ENCODE measurements at regions not wholly inside any gene's neighbourhood (a gene's known extent, or its start where the extent isn't known, plus 50 kb on each side); places are given as distances from the start of the nearest gene placed in this dataset.

DNA sequence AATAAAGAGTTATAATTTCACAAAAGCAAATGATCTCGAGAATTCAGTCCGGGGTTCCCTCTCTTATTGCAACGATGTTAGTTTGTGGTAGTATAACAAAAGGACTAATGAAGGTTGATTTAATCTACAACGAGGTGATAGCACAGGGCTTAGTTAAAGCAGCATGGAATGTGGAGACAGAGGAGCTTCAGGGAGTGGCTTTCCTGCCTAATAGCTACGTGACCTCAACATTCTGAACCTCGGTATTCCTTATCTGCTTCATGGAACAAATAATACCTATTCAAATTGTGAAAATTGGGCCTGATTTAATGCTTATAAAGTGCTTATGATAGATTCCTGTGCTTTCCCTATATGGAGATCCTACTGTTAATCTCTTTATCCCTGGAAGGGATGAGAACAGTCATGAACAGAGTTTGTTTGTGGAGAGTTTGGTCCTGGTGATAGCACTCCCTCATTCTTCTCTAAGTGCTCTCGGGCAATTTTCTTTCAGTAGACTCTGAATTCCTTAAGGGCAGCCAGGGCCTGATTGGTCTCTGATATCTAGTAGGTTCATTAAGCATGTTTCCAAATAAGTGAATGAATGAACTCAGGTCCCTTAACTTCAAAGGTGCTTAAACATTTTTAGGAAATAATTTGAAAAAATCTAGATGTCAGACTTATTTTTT is 104.1 kb upstream of the TUT7 start:
- H3K4me3 ChIP-seq (ENCODE audit: control insufficient read depth, low read depth, low read length) = no peak overlapping the region
- TF ChIP-seq, protein P1, sequence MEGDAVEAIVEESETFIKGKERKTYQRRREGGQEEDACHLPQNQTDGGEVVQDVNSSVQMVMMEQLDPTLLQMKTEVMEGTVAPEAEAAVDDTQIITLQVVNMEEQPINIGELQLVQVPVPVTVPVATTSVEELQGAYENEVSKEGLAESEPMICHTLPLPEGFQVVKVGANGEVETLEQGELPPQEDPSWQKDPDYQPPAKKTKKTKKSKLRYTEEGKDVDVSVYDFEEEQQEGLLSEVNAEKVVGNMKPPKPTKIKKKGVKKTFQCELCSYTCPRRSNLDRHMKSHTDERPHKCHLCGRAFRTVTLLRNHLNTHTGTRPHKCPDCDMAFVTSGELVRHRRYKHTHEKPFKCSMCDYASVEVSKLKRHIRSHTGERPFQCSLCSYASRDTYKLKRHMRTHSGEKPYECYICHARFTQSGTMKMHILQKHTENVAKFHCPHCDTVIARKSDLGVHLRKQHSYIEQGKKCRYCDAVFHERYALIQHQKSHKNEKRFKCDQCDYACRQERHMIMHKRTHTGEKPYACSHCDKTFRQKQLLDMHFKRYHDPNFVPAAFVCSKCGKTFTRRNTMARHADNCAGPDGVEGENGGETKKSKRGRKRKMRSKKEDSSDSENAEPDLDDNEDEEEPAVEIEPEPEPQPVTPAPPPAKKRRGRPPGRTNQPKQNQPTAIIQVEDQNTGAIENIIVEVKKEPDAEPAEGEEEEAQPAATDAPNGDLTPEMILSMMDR (conservative IDR thresholded peaks at IDR 0.05; ENCODE audit: control insufficient read depth, insufficient read depth, low read depth, low read length) = no peak
- DNase-seq (ENCODE audit: low read depth) = no peak

DNA sequence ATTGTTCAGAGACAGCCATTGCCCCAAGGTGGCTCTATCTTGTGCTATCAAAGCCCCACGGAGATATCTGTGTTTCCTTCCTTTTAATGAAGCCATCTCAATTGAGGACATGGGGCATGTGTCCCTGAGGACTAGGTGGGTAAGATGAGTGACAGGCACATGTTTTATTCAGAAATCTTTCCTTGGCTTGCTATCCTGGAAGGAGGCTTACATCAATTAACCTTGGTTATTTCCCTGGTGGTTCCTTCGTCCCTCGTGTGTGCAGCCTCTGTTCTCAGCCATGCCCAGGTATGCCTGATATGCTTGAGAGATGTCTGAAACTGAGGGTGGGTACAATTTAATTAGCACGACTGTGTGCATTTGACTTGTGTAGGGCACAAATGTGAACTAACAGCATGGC is 102.2 kb upstream of the TUT7 start:
- H3K4me3 ChIP-seq (ENCODE audit: control insufficient read depth, low read depth, low read length) = no peak overlapping the region
- TF ChIP-seq, protein P1 (conservative IDR thresholded peaks at IDR 0.05; ENCODE audit: control insufficient read depth, insufficient read depth, low read depth, low read length) = no peak
- no peak for DNase-seq (ENCODE audit: low read depth)

- DNase-seq (ENCODE audit: low read depth) = peak; percentile 36
- H3K4me3 ChIP-seq (ENCODE audit: control insufficient read depth, low read depth, low read length) = no peak overlapping the region
- TF ChIP-seq, protein P1 (conservative IDR thresholded peaks at IDR 0.05; ENCODE audit: control insufficient read depth, insufficient read depth, low read depth, low read length) = no peak
These were observed 100.7 kb upstream of the TUT7 start for GRCh38 chr9:86454701-86455615.

DNA sequence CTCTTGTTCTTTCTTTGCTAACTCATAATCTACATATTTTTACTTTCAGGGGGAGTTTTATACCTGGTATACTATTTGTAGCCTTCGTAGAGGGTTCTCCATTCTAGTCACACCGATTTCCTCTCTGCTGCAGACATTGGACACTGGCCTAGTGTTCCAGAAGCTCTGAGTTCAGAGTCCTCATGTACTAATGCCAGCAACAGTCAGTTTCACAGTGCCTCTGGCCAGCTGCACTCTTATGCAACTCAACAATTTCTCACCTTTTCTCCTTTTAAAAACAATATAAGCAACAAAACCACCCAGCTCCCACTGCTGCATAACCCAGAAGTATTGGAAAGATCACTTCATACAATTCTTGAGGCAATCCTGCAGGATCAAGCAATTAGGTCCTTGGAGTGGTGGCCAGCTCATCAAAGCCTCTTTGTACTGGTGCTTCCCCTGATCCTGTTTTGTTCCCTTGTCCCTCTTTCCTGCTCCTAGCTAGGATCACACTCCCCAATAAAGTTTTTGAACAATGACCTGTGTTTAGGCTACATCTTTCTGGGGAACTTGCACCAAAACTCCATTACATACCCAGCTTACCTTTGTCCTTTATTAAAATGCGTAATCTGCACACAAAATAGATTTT is 98.1 kb upstream of the TUT7 start:
- TF ChIP-seq, protein P1 (conservative IDR thresholded peaks at IDR 0.05; ENCODE audit: control insufficient read depth, insufficient read depth, low read depth, low read length) = no peak
- no peak overlapping the region for H3K4me3 ChIP-seq (ENCODE audit: control insufficient read depth, low read depth, low read length)
- DNase-seq (ENCODE audit: low read depth) = peak; percentile 23

- TF ChIP-seq, protein P1 (conservative IDR thresholded peaks at IDR 0.05; ENCODE audit: control insufficient read depth, insufficient read depth, low read depth, low read length) = no peak
- H3K4me3 ChIP-seq (ENCODE audit: control insufficient read depth, low read depth, low read length) = no peak overlapping the region
These were observed 95.0 kb upstream of the TUT7 start for GRCh38 chr9:86449246-86449645.

GRCh38 chr9:86445671-86446070 is 91.5 kb upstream of the TUT7 start:
- no peak overlapping the region for H3K4me3 ChIP-seq (ENCODE audit: control insufficient read depth, low read depth, low read length)
- TF ChIP-seq, protein P1 (conservative IDR thresholded peaks at IDR 0.05; ENCODE audit: control insufficient read depth, insufficient read depth, low read depth, low read length) = no peak
- peak; percentile 21 for DNase-seq (ENCODE audit: low read depth)

More at GRCh38 chr9:86449246-86449645, 95.0 kb upstream of the TUT7 start:
- DNase-seq (ENCODE audit: low read depth) = no peak
